OCI-LY3 (cell line): ENCODE measurements at regions not wholly inside any gene's neighbourhood (a gene's known extent, or its start where the extent isn't known, plus 50 kb on each side); places are given as distances from the start of the nearest gene placed in this dataset.

ENCODE experiments used
- EZH2phosphoT487 ChIP-seq: fragments of 200-600 bp; shearing (Covaris generic); IDR thresholded peaks from 2 replicates; pipeline ENCODE4 v1.6.1; 2018; ENCODE audit warnings: antibody characterized with exemption, mixed run types, low read depth
- TF ChIP-seq, protein P1 (sequence below): fragments of 200-600, 300-600 bp; sonication (generic); IDR thresholded peaks from 2 replicates; pipeline ENCODE4 v1.5.1; 2014; ENCODE audit warnings: antibody characterized with exemption, low read length, low read depth

DNA sequence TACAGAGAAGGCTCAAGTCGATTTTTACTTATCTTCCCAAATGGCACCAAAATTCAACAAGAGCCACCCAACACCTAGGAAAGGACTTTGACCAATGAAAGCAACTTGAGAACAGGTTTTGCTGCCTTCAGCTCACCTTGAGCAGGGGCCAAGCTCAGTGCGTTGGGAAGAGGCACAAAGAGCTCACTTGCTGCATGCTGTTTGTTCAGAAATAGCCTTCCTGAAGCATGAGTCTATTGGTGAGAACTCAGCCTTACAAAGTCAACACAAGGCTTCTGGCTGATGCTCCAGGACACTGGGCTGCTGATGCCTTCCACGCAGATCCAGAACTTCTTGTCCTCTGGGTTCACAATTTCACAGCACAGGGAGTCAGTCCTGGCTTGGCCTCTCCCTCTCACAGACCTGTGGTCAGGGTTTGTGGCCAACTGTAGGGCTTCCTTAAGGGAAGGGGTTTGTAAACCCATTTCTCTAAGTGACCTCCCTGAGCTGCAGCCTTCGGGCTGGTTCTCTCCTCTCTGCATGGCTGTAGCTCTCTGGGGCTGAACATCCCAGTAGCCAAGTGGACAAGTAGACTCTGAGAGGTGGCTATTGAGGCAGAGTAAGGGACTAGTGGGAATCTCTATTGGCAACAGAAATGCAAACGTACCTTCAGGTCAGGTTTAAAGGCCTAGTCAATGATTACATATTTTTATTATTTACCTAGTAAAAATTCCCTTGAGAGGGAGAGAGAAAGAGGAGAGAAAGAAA lies 124.7 kb upstream of the GATA6 start:
- TF ChIP-seq, protein P1, sequence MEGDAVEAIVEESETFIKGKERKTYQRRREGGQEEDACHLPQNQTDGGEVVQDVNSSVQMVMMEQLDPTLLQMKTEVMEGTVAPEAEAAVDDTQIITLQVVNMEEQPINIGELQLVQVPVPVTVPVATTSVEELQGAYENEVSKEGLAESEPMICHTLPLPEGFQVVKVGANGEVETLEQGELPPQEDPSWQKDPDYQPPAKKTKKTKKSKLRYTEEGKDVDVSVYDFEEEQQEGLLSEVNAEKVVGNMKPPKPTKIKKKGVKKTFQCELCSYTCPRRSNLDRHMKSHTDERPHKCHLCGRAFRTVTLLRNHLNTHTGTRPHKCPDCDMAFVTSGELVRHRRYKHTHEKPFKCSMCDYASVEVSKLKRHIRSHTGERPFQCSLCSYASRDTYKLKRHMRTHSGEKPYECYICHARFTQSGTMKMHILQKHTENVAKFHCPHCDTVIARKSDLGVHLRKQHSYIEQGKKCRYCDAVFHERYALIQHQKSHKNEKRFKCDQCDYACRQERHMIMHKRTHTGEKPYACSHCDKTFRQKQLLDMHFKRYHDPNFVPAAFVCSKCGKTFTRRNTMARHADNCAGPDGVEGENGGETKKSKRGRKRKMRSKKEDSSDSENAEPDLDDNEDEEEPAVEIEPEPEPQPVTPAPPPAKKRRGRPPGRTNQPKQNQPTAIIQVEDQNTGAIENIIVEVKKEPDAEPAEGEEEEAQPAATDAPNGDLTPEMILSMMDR = no peak
- no peak for TF ChIP-seq EZH2phosphoT487
